GM21390 (cell line): ENCODE measurements at regions not wholly inside any gene's neighbourhood (a gene's known extent, or its start where the extent isn't known, plus 50 kb on each side); places are given as distances from the start of the nearest gene placed in this dataset.

ENCODE experiments used
- ATAC-seq: cut with Tn5 transposase; IDR thresholded peaks from one replicate; pipeline ENCODE4 v1.9.1; 2021; ENCODE audit not compliant: unreplicated experiment

GRCh38 chr4:138758196-138758595 is 257.4 kb upstream of the NOCT start:
- ATAC-seq: no peak

GRCh38 chr4:138757432-138757831 is 258.1 kb upstream of the NOCT start:
- ATAC-seq: no peak

DNA sequence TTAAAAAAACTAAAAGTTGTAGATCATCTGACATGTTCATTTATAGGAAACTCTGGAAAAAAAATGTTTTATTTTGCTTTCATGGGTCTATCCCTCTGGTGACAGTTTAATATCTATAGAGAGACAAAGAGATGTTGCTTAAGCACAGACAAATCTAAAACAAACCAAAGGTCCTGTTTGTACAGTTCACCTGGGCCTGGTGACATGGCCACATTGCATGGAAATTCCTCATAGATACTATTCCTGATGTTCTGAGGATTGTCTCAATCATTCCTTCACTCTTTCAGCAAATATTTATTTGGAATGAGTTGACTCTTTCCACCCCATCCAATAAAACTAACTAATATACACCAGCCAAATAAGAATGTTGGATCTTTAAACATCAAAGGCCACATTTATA is 259.1 kb upstream of the NOCT start:
- ATAC-seq: no peak

- ATAC-seq: no peak
These were observed 264.3 kb upstream of the NOCT start for GRCh38 chr4:138751309-138751708.

DNA sequence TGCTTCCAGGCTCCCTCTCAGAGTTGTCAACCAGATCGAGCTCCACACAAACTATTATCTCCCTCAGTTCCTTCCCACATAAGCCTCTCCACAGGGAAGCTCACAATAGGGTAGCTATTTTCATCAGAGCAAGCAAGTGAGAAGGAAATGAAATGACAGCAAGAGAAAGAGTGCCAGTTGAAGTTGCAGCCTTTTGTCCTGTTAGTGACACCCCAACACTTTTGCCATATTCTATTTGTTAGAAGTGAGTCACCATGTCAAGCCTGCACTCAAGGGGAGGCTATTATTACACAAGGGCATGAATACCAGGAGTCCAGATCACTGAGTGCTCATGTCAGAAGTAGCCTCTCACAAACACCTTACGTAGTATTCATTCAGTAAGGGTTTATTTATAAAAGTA is 266.3 kb upstream of the NOCT start:
- no peak for ATAC-seq

- ATAC-seq: no peak
These were observed 273.7 kb upstream of the NOCT start for GRCh38 chr4:138741766-138742377.

GRCh38 chr4:138740816-138741745 is 274.5 kb upstream of the NOCT start:
- no peak for ATAC-seq

GRCh38 chr4:138736362-138736761 is 279.2 kb upstream of the NOCT start:
- no peak for ATAC-seq

DNA sequence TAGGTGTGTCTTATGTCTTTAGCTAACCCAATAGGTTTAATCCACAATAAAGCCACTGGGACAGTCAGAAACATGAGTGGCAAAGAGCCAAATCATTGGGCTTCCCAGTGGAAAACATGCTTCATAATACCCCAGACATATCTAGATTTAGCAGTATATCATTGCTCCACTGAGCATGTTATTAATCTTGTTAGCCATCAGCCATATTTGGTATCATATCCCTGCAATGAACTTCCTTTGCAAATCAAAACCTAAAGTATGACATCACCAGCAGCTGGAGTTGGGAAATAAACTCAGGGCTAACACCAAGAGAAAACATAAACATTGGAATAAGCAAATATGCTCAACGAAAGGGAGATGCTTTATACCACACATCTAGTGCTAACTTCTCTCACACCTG is 280.8 kb upstream of the NOCT start:
- ATAC-seq: no peak

- no peak for ATAC-seq
These were observed 287.0 kb upstream of the NOCT start for GRCh38 chr4:138728566-138728965.

- ATAC-seq: no peak
These were observed 287.9 kb upstream of the NOCT start for GRCh38 chr4:138727731-138728130.

GRCh38 chr4:138724530-138724929 is 291.1 kb upstream of the NOCT start:
- ATAC-seq: no peak

DNA sequence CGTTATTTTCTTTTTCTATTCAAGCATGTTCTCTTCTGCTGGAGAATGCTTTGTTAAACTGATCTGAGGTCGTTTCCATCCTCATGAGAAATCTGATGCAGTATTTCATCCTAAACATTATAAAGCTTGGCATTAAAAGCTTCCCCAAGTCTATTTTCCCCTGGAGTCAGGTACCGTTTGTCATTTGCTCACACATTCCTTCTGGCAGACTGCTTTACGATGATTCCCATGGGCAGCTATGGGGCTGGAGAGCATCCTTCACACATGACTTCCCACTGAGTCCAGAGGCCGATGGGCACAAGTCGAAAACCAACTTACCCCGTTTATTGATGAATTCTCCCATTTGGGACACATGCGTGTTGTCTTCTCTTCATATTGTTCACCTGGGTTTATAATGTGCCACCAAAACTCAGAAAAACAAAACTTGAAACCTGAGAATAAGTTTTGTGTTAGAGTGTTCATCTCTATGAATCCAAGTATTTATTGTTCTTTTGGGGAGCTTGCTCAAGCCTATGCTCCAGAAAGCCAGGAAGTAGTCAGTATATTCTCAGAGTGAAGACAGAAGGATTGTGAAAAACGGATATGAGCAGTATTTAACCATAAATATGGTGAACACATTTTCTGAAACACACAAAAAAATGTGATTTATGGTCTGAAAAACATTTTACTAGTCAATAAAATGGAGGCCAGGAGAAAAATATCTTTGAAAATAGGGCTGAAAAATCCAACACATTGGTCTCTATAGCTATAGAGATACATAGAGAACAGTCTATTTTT is 298.8 kb upstream of the NOCT start:
- no peak for ATAC-seq

- ATAC-seq: no peak
These were observed 305.3 kb upstream of the NOCT start for GRCh38 chr4:138710297-138710696.

- ATAC-seq: no peak
These were observed 305.7 kb upstream of the NOCT start for GRCh38 chr4:138709859-138710258.

DNA sequence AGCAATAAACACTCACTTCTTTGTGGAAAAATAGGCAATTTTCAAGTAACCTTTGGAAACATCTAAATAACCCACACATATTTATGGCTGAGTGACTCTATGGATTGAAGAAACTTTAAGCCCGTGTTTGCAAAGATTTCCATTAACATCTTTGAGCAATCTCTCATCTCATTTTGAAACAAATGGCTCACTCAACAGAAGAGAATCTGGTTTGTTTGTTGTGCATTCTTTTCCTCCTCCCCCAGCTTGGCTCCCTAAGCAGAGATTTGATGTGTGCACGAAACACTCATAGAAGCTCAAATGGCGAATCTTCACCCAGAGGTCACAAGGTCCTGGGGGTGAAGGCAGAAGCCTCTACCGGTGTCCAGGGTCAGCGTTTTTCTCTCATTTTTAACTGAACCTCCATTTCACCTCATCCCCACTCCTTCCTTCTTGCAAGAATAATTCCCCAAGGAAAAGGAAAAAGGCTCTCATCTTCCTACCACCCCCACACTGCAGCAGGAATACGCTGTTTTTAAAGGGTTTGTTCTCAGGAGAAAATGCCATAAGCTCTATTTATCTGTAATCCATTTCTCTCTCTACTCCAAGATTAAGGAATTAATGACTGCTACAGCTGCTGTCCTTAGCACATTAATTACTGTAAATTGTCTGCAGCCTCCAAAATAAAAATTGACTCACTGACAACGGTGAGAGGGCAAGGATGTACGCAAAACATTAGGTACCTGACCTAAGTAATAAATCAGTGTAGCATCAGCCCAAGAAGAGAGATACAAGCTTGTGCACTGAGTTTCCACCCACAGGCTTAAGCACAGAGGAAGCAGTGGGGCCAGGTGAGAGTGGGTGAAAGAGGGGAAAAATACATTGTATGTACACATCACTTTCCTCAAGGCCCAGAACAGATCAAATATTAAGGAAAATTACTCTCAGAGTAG is 307.6 kb upstream of the NOCT start:
- no peak for ATAC-seq

DNA sequence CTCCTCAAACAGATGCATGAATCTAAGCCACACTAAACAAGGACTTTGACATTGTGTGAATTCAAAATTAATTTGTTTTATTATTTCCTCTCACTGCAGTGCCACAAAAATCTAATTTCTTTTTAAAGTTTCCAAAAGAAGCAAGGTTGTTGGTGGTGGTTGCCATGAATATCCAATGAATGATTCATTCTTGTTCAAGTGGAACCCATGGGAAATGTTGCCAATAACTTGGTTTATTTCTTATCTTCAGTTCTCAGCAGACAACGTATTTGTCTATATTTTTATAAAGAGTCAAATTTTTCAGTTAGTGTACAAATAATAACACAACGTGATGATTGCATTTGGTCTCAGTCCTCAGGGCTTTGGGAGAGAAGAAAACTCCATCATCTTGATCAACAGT is 309.4 kb upstream of the NOCT start:
- no peak for ATAC-seq

DNA sequence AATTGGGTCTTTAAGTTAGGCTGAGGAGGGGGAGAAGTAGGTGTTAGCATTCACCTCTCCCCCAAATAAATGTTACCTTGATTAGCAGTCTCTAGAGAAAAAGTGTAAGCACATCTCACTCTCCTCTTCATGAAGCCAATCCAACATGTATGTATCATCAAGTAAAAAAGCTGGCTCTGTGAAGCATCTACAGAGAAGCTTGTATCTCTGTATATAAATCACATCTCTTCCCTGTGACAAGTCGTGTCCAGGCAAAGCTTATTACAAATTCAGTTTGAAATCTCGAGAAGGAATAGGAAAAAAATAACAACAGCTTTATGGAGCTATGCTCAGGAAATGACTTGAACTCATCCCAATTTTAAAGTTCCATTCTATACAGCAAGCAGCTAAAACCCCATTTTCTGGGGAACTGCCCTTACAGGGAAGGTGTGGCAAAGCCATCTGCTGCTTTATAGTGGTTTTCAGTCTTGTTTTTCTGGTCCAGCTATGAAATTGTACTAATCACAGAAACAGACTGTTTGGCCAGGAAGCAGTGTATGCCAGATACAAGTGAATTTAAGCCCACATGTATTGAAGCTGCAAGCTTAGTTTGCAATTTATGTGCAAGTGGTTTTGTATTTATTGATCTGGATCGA is 313.3 kb upstream of the NOCT start:
- ATAC-seq: no peak

DNA sequence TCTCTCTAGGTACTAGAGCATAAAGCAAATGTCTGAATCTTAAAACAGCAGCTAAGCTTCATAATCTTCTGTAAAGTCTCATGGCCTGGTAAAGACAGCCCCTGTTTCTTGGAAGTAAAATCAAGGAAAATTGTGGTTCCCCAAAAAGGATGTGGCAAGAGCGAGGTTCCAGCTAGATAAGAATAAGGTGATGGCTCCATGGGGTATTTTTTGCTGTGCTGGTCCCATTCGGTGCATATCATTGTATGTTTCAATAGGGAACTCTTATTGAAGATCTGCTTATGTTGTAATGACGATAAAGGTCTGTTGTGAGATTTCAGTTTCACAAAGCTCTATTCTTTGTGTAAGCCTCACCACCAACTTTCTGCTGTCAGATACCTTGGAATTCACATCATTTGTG is 316.9 kb upstream of the NOCT start:
- ATAC-seq: no peak

DNA sequence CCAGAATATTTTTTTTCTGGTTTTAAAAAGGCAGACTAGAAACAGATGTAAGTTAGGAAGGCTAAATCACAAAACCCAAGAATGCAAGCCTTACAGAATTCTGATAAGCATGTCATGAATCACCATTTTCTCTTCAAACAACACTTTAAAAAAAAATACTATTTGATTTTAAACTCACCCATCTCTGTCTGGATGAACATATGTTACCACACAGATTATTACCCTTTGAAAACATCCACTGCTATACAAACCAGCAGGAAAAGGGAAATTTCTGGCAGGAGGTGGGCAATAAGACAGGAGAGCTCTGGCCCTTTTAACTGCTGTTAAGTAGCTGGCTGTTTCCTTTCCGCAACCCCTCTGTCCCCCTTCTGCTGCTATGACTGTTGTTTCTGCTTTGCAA is 317.7 kb upstream of the NOCT start:
- no peak for ATAC-seq
